Cardiac muscle cell (in vitro differentiated cells and primary cell): ENCODE measurements at regions not wholly inside any gene's neighbourhood (a gene's known extent, or its start where the extent isn't known, plus 50 kb on each side); places are given as distances from the start of the nearest gene placed in this dataset.

Experiments used
- DNase-seq, 2 donors: peaks; one replicate each; pipeline versions ENCODE4 v3.0.0 to v3.0.0-alpha.2; 2010 to 2017; ENCODE audit warnings: low read depth in 1 of 2, low spot score in 1 of 2
- H3K27ac ChIP-seq: fragments of 200-600 bp; sonication (generic); 2 replicates; pipeline ENCODE4 v1.5.1; 2016
- H3K27me3 ChIP-seq: fragments of 200-600 bp; sonication (generic); 2 replicates; pipeline ENCODE4 v1.6.0; 2016; ENCODE audit warnings: control low read depth
- H3K36me3 ChIP-seq: fragments of 200-600 bp; sonication (generic); 2 replicates; pipeline ENCODE4 v1.5.1; 2016; ENCODE audit warnings: control low read depth
- H3K4me1 ChIP-seq: fragments of 200-600 bp; sonication (generic); 2 replicates; pipeline ENCODE4 v1.8.1; 2017; ENCODE audit warnings: low read depth, mild to moderate bottlenecking, mixed run types
- H3K4me3 ChIP-seq: fragments of 200-600 bp; sonication (generic); 2 replicates; pipeline ENCODE4 v1.5.1; 2016; ENCODE audit warnings: mild to moderate bottlenecking
- H3K9me3 ChIP-seq: fragments of 200-600 bp; sonication (generic); 2 replicates; pipeline ENCODE4 v1.5.1; 2017; ENCODE audit warnings: low read depth, mild to moderate bottlenecking, control low read depth
- TF ChIP-seq, protein P1 (sequence below): IDR thresholded peaks from 2 replicates; pipeline ENCODE4 v1.5.1; 2012; ENCODE audit warnings: low read depth, mild to moderate bottlenecking, low read length

DNA sequence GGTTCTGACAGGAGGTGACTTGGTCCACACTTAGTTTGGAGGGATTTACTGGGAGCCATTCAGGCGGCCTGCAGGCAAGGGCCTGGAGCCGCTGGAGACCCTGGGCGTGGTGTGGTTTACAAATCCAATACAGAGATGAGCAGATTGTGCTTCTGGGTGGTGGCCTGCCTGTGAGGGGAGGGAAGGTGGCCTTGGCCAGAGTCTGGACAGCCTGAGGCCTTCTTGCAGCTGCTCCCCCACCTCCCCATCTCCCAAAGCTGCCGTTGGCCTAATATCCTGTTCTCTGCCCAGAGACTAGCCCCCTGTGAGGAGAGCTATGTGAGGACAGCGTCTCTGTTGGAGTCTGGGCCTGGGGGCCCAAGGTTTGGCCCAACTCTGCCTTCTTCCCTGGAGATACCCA is 163.9 kb upstream of the MAMLD1 start:
- H3K27ac ChIP-seq: no peak overlapping the region

DNA sequence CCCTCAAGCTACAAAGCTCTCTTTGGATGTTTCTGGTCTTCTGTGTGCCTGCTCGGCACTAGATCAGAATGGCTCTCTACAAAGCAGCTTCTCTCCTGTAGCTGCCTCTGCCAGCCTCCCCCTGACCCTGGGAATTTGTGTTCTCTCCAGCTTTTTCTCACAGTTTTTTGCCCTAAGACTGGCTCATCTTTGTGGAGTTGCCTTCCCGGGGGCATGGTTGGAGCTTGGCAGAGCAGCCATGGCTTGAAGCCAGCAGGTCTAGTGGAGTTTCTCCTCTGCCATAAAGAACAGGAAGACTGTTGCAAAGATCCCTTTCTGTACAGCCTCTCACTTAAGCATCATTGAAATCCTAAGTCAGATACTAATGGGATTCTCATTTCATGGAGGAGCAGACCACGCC is 163.3 kb upstream of the MAMLD1 start:
- H3K27ac ChIP-seq: no peak overlapping the region
- no peaks in the 10 kb centered on the region for H3K36me3 ChIP-seq
- no peaks in the 10 kb centered on the region for H3K4me1 ChIP-seq
- DNase-seq: no peak
- no peaks in the 10 kb centered on the region for H3K27me3 ChIP-seq
- TF ChIP-seq, protein P1, sequence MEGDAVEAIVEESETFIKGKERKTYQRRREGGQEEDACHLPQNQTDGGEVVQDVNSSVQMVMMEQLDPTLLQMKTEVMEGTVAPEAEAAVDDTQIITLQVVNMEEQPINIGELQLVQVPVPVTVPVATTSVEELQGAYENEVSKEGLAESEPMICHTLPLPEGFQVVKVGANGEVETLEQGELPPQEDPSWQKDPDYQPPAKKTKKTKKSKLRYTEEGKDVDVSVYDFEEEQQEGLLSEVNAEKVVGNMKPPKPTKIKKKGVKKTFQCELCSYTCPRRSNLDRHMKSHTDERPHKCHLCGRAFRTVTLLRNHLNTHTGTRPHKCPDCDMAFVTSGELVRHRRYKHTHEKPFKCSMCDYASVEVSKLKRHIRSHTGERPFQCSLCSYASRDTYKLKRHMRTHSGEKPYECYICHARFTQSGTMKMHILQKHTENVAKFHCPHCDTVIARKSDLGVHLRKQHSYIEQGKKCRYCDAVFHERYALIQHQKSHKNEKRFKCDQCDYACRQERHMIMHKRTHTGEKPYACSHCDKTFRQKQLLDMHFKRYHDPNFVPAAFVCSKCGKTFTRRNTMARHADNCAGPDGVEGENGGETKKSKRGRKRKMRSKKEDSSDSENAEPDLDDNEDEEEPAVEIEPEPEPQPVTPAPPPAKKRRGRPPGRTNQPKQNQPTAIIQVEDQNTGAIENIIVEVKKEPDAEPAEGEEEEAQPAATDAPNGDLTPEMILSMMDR: no peak
- no peaks in the 10 kb centered on the region for H3K9me3 ChIP-seq
- no peak overlapping the region for H3K4me3 ChIP-seq

More for the DNA sequence above, 163.9 kb upstream of the MAMLD1 start:
- Histone ChIP-seq H3K4me1 (no peaks in the 10 kb centered on the region), H3K9me3 (no peaks in the 10 kb centered on the region), H3K4me3 (no peak overlapping the region), H3K36me3 (no peaks in the 10 kb centered on the region), H3K27me3 (no peaks in the 10 kb centered on the region)
- TF ChIP-seq, protein P1: no peak
- no peak for DNase-seq

DNA sequence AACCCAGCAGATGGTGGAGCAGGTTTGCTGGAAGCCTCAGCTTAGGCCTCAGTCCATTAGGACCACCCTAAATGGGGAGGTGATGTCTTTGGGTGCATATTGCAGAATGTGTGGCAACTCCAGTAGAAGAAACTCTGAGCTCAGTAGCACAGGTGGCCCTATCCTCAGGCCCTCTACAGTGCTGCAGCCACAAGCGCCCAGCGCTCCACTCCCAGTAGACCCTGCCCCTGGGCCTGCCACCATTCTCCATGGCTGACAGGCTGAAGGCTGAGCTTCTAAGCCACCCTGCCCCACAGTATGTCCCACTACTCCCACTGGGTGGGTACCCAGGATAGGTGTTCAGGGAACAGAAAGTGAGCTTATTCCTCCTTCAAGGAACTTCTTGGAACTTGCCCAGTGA is 162.8 kb upstream of the MAMLD1 start:
- Histone ChIP-seq H3K27me3 (no peaks in the 10 kb centered on the region), H3K27ac (no peak overlapping the region), H3K4me1 (no peaks in the 10 kb centered on the region), H3K9me3 (no peaks in the 10 kb centered on the region), H3K36me3 (no peaks in the 10 kb centered on the region), H3K4me3 (no peak overlapping the region)
- TF ChIP-seq, protein P1: no peak
- no peak for DNase-seq

DNA sequence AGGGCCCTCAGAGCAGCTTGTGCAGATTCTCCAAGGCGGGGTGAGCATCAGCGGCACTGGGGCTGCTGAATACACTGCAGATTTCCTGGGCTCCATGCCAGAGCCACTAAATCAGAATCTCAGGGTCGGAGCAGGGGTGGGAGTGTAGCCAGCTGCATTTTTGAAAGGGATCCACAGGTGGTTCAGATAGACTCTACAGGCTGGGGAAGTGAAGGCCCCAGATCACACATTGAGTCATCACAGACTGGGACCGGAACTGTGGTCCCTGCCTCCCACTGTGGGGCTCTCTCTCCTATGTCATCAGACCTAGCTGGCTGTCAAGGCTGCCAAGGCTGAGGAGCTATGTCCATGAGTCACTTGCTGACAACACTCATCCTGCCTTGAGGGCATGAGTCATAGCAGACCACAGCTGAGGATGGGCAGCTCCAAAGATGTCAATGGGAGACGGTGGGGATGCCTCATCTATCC is 162.3 kb upstream of the MAMLD1 start:
- TF ChIP-seq, protein P1: no peak
- H3K36me3 ChIP-seq: no peaks in the 10 kb centered on the region
- H3K9me3 ChIP-seq: no peaks in the 10 kb centered on the region
- peak in 1 of 2 donors; percentile 94 for DNase-seq
- no peaks in the 10 kb centered on the region for H3K4me1 ChIP-seq
- peaks cover under 1% of the 10 kb centered on the region for H3K27me3 ChIP-seq
- no peak overlapping the region for H3K4me3 ChIP-seq
- no peak overlapping the region for H3K27ac ChIP-seq

DNA sequence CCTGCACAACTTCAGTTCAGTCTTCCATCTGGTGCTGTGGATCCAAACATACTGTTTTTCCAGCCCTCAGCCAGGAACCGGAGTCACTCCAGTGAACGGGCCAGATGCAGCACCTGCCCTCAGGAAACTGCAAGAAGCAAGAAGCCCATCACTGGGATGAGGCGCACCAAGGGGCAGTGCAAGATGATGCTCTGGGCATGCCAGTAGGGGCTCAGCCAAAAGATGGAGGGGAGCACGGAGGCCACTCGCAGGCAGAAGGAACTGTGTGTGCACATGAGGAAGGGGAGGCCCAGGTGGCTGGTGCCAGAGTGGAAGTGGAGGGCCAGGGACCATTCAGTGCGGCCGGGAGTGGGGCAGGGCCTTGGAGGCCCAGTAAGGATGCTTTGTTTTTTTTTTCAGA is 161.7 kb upstream of the MAMLD1 start:
- no peaks in the 10 kb centered on the region for H3K36me3 ChIP-seq
- no peaks in the 10 kb centered on the region for H3K4me1 ChIP-seq
- DNase-seq: no peak
- no peak overlapping the region for H3K4me3 ChIP-seq
- peaks cover 5% of the 10 kb centered on the region for H3K27me3 ChIP-seq
- no peaks in the 10 kb centered on the region for H3K9me3 ChIP-seq
- no peak overlapping the region for H3K27ac ChIP-seq
- TF ChIP-seq, protein P1: no peak

DNA sequence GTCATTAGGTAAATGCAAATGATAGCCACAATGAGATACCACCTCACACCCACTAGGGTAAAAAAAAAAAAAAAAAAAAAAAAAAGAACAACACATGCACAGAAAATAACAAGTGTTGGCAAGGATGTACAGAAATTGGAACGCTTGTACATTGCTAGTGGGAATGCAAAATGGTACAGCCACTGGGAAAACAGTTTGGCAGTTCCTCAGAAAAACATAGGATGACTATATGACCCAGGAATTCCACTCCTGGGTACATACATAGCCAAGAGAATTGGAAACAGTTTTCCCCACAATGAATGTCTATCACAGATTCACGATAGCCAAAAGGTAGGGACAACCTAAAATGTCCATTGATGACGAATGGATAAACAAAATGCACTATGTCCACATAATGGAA is 161.3 kb upstream of the MAMLD1 start:
- no peak overlapping the region for H3K4me3 ChIP-seq
- H3K36me3 ChIP-seq: no peaks in the 10 kb centered on the region
- no peak overlapping the region for H3K27ac ChIP-seq
- no peaks in the 10 kb centered on the region for H3K4me1 ChIP-seq
- no peaks in the 10 kb centered on the region for H3K9me3 ChIP-seq
- peak in 1 of 2 donors; percentile 24 for DNase-seq
- peaks cover 5% of the 10 kb centered on the region for H3K27me3 ChIP-seq
- TF ChIP-seq, protein P1: no peak
